ENCODE measurements at regions not wholly inside any gene's neighbourhood (a gene's known extent, or its start where the extent isn't known, plus 50 kb on each side); places are given as distances from the start of the nearest gene placed in this dataset.

- Histone ChIP-seq H3F3A (replicated peaks; ENCODE audit: insufficient read depth) (no peaks in the 10 kb centered on the region), H3K9me2 (no peaks in the 10 kb centered on the region), H3K4me1 (ENCODE audit: control insufficient read depth in 1 of 2, insufficient read depth in 2 of 2, low read depth in 1 of 2, low read length in 1 of 2) (no peaks in the 10 kb centered on the region), H3K4me2 (no peak overlapping the region), H3K79me2 (ENCODE audit: insufficient read depth) (no peaks in the 10 kb centered on the region), H3K27me3 (ENCODE audit: insufficient read depth) (no peaks in the 10 kb centered on the region), H3K36me3 (replicated peaks in 1 of 2; ENCODE audit: control insufficient read depth in 1 of 2, insufficient read depth in 2 of 2, low read length in 1 of 2) (no peaks in the 10 kb centered on the region), H3K9ac (no peak overlapping the region), H3K4me3 (ENCODE audit: low read depth in 2 of 2, low read length in 1 of 2) (no peak overlapping the region), H2AFZ (ENCODE audit: low read depth) (no peak overlapping the region), H3K9me3 (no peaks in the 10 kb centered on the region), H4K20me1 (ENCODE audit: insufficient read depth) (no peaks in the 10 kb centered on the region), H3K27ac (ENCODE audit: low read depth in 2 of 2, low read length in 1 of 2) (no peak overlapping the region)
- ChIA-PET CTCF (no interaction called here), POLR2A (no interaction called here)
- WGBS (ENCODE audit: low lambda C conversion rate) = 29% methylated on average over 1 of the region's 1 CpG
- no peak for TF ChIP-seq RCOR1 (IDR thresholded peaks at IDR 0.05; ENCODE audit: low read length)
- no peak for TF ChIP-seq GATA2 (CRISPR knock-in tag; IDR thresholded peaks at IDR 0.05)
- TF ChIP-seq, protein P1, sequence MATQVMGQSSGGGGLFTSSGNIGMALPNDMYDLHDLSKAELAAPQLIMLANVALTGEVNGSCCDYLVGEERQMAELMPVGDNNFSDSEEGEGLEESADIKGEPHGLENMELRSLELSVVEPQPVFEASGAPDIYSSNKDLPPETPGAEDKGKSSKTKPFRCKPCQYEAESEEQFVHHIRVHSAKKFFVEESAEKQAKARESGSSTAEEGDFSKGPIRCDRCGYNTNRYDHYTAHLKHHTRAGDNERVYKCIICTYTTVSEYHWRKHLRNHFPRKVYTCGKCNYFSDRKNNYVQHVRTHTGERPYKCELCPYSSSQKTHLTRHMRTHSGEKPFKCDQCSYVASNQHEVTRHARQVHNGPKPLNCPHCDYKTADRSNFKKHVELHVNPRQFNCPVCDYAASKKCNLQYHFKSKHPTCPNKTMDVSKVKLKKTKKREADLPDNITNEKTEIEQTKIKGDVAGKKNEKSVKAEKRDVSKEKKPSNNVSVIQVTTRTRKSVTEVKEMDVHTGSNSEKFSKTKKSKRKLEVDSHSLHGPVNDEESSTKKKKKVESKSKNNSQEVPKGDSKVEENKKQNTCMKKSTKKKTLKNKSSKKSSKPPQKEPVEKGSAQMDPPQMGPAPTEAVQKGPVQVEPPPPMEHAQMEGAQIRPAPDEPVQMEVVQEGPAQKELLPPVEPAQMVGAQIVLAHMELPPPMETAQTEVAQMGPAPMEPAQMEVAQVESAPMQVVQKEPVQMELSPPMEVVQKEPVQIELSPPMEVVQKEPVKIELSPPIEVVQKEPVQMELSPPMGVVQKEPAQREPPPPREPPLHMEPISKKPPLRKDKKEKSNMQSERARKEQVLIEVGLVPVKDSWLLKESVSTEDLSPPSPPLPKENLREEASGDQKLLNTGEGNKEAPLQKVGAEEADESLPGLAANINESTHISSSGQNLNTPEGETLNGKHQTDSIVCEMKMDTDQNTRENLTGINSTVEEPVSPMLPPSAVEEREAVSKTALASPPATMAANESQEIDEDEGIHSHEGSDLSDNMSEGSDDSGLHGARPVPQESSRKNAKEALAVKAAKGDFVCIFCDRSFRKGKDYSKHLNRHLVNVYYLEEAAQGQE (IDR thresholded peaks at IDR 0.05; ENCODE audit: low read depth, low read length) = no peak
- TF ChIP-seq ZBTB33 (IDR thresholded peaks at IDR 0.05; ENCODE audit: borderline replicate concordance, low read depth) = no peak
- no peak for TF ChIP-seq ELF1 (IDR thresholded peaks at IDR 0.05)
- no peak for TF ChIP-seq FOSL2 (IDR thresholded peaks at IDR 0.05; ENCODE audit: borderline replicate concordance, low read depth)
- TF ChIP-seq POLR2AphosphoS5 (IDR thresholded peaks at IDR 0.05; ENCODE audit: low read depth, low read length) = no peak
- TF ChIP-seq, protein P2, sequence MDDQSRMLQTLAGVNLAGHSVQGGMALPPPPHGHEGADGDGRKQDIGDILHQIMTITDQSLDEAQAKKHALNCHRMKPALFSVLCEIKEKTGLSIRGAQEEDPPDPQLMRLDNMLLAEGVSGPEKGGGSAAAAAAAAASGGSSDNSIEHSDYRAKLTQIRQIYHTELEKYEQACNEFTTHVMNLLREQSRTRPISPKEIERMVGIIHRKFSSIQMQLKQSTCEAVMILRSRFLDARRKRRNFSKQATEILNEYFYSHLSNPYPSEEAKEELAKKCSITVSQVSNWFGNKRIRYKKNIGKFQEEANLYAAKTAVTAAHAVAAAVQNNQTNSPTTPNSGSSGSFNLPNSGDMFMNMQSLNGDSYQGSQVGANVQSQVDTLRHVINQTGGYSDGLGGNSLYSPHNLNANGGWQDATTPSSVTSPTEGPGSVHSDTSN (IDR thresholded peaks at IDR 0.05) = no peak
- TF ChIP-seq EP300 (IDR thresholded peaks at IDR 0.05; ENCODE audit: borderline replicate concordance in 1 of 2, low read depth in 1 of 2, low read length in 1 of 2) = no peak
- no peak for TF ChIP-seq FOXJ3 (CRISPR knock-in tag; IDR thresholded peaks at IDR 0.05)
- no peak for TF ChIP-seq USF2 (IDR thresholded peaks at IDR 0.05; ENCODE audit: borderline replicate concordance, low read depth, low read length)
- no peak for TF ChIP-seq USF1 (IDR thresholded peaks at IDR 0.05; ENCODE audit: borderline replicate concordance, low read depth)
- TF ChIP-seq RXRA (IDR thresholded peaks at IDR 0.05; ENCODE audit: borderline replicate concordance, low read depth) = no peak
- no peak for TF ChIP-seq YY1 (IDR thresholded peaks at IDR 0.05; ENCODE audit: low read depth)
- no peak for TF ChIP-seq TCF12 (IDR thresholded peaks at IDR 0.05)
- TF ChIP-seq, protein P3, sequence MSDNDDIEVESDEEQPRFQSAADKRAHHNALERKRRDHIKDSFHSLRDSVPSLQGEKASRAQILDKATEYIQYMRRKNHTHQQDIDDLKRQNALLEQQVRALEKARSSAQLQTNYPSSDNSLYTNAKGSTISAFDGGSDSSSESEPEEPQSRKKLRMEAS (IDR thresholded peaks at IDR 0.05; ENCODE audit: low read depth) = no peak
- DNase-seq = no peak
Observed at GRCh38 chr14:30058401-30058800, 130.8 kb upstream of the PRKD1 start.

All from SK-N-SH (cell line).